Psoas muscle (tissue), 7 donors: ENCODE measurements at regions not wholly inside any gene's neighbourhood (a gene's known extent, or its start where the extent isn't known, plus 50 kb on each side); places are given as distances from the start of the nearest gene placed in this dataset.

Source experiments
- ATAC-seq, 4 donors: fragments of 200-7000 bp; cut with Tn5 transposase; one replicate each; pipeline ENCODE4 v1.9.1; 2020; ENCODE audit warnings: moderate library complexity in 3 of 4, mild to moderate bottlenecking in 2 of 4
- DNase-seq, 2 donors: peaks; one replicate each; pipeline ENCODE4 v3.0.0-alpha.2; 2020
- H3K27ac ChIP-seq: fragments of 200-600 bp; one replicate; pipeline ENCODE4 v1.8.0; 2022
- H3K27me3 ChIP-seq, 3 donors: fragments of 200-600 bp in 1 of 3; one replicate each; pipeline versions ENCODE4 v1.6.1 to v1.8.0; 2013 to 2022; ENCODE audit warnings: low read length in 2 of 3, mild to moderate bottlenecking in 2 of 3, moderate library complexity in 1 of 3; ENCODE audit not compliant: insufficient read depth in 3 of 3
- H3K36me3 ChIP-seq, 2 donors: fragments of 200-600 bp in 1 of 2; one replicate each; pipeline versions ENCODE4 v1.6.1 to v1.8.0; 2013 to 2022; ENCODE audit warnings: low read depth in 1 of 2, mild to moderate bottlenecking in 1 of 2, moderate library complexity in 1 of 2; ENCODE audit not compliant: insufficient read depth in 1 of 2
- H3K4me1 ChIP-seq: fragments of 200-600 bp; one replicate; pipeline ENCODE4 v1.8.0; 2022
- H3K4me3 ChIP-seq: fragments of 200-600 bp; one replicate; pipeline ENCODE4 v1.8.0; 2022; ENCODE audit warnings: mild to moderate bottlenecking
- H3K9me3 ChIP-seq: fragments of 200-600 bp; one replicate; pipeline ENCODE4 v1.8.0; 2022
- WGBS, 3 donors: extraction: QIAGEN DNeasy Blood & Tissue Kit; methylation state at CpG; one replicate each; pipeline versions ENCODE4 v1.1.6 to v1.1.7; 2013; 5-methylcytosine and 5-hydroxymethylcytosine counted together
- intact Hi-C, 2 donors: fragments of 100-400 bp; cut with DNase I; formaldehyde crosslinking; loops; one replicate each; pipeline versions ENCODE4 v1.11.0 to v1.14.2; 2022
- TF ChIP-seq, protein P1 (sequence below): fragments of 200-600 bp; IDR thresholded peaks from one replicate; pipeline ENCODE4 v1.8.0; 2022; ENCODE audit warnings: antibody characterized with exemption
- donor health status: healthy with polysubstance abuse.
- donor health status: DM: no; HTN: no; CAD: no; lungs with moderate emphysema.
- donor health status: Bipolar disorder and iron deficiency.
- donor health status: healthy.
- donor health status: DM: yes; HTN: yes; CAD: no.
- donor health status: DM: no; HTN: no; CAD: no.
- donor health status: DM: yes; HTN: yes; CAD: no.

DNA sequence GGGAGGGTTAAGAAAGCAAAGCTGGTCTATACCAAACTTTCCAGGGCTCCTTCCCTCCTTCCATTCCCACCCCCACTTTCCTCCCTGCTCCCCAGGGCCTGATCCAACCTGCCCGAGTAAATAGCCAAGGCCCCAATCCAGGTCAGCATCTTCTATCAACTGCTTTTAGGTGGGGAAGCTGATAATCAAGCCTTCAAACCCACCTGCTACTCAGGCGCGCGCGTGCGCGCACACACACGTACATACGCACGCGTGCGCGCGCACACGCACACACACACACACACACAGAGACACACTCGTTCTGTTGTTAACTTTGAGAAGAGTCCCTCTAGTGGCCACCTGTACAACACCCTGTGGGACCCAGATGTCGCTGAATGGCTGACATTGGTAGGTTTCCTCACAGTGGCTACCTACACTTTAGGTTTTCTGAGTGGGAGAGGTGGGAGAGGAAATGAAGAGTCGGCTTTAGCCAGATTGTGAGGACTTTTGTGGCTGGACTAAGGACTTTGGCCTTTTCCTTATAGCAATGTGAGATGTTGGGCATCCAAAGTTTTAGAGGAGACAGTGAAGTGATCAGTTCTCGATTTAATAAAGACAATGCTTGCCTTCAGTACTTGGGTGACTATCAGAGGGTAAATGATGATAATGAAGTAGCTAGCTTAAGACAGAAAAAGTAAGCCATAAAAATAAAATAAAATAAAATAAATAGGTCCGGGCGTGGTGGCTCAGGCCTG, 179.9 kb upstream of the C2CD4B start:
- ATAC-seq, result no peak
- Histone ChIP-seq H3K9me3 (peaks cover 6% of the 10 kb centered on the region), H3K4me1 (no peaks in the 10 kb centered on the region), H3K36me3 (no peaks in the 10 kb centered on the region), H3K27me3 (no peaks in the 10 kb centered on the region), H3K27ac (no peak overlapping the region), H3K4me3 (no peak overlapping the region)
- 44 to 64% (median 55%) methylated on average over 21 of the region's 21 CpGs for WGBS, 3 donors
- intact Hi-C loops, result no loop called here
- TF ChIP-seq, protein P1, sequence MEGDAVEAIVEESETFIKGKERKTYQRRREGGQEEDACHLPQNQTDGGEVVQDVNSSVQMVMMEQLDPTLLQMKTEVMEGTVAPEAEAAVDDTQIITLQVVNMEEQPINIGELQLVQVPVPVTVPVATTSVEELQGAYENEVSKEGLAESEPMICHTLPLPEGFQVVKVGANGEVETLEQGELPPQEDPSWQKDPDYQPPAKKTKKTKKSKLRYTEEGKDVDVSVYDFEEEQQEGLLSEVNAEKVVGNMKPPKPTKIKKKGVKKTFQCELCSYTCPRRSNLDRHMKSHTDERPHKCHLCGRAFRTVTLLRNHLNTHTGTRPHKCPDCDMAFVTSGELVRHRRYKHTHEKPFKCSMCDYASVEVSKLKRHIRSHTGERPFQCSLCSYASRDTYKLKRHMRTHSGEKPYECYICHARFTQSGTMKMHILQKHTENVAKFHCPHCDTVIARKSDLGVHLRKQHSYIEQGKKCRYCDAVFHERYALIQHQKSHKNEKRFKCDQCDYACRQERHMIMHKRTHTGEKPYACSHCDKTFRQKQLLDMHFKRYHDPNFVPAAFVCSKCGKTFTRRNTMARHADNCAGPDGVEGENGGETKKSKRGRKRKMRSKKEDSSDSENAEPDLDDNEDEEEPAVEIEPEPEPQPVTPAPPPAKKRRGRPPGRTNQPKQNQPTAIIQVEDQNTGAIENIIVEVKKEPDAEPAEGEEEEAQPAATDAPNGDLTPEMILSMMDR, result peak; percentile 38
- DNase-seq, result no peak

DNA sequence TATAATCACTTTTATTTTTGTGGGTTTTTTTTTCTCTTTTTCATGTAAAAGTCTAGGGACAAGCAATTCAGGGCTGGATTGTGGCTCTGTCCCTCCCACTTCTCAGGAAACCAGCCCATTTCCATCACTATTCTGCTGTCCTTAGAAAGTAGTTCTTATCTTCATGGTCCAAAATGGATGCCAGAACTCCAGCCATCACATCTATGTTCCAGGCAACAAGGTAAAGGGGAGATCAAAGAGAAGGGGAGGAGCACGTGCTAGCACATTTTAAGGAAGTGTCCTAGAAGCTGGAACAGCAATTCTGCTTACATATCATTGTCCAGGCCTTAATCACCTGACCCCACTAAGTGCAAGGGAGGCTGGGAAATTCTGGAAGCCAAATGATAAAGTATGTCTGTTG, 181.1 kb upstream of the C2CD4B start:
- Histone ChIP-seq H3K36me3 (no peaks in the 10 kb centered on the region), H3K4me1 (no peaks in the 10 kb centered on the region), H3K27ac (no peak overlapping the region), H3K9me3 (peaks cover 6% of the 10 kb centered on the region), H3K4me3 (no peak overlapping the region), H3K27me3 (no peaks in the 10 kb centered on the region)
- ATAC-seq, result no peak
- intact Hi-C loops, result no loop called here
- TF ChIP-seq, protein P1, result no peak
- WGBS, 3 donors, result 76 to 83% (median 78%) methylated on average over 1 of the region's 1 CpG
- no peak for DNase-seq

DNA sequence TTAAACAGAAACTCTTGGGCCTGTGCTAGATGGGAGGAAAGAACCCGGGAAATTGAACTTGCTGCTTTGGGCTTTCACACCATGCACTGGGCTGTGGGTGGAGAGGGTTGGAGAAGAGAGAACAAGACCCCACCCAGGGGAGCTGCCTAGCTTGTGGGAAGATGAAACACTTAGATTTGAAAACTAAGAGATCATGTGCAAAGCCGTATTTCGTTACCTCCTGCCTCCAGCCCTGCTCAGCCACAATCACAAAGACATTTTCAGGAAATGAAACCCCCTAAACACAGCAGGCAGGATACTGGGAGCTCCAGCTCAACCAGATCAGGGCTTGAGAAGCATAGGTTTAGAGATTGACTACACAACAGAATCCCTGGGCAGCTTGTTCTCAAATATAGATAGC, 183.0 kb upstream of the C2CD4B start:
- no peak for ATAC-seq
- Histone ChIP-seq H3K4me3 (no peak overlapping the region), H3K9me3 (peaks cover 6% of the 10 kb centered on the region), H3K27me3 (no peaks in the 10 kb centered on the region), H3K4me1 (no peaks in the 10 kb centered on the region), H3K36me3 (no peaks in the 10 kb centered on the region), H3K27ac (no peak overlapping the region)
- TF ChIP-seq, protein P1, result no peak
- intact Hi-C loops, result no loop called here
- DNase-seq, result no peak
- 79 to 90% (median 87%) methylated on average over 3 of the region's 3 CpGs for WGBS, 3 donors

DNA sequence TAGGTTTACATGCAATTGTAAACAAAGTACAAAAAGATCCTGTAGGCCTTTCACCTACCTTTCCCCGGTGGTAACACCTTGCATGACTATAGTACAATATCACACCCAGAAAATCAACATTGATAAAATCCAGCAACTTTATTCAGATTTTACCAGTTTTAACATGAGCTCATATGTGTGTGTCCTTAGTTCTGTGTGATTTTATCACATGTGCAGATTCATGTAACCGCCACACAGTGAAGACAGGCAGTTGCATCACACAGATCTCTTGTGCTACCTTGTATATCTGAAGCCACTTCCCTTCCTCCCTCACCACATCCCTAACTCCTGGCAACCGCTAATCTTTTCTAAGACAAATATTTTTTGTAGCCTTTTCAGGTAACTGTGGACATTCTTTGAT, 183.5 kb upstream of the C2CD4B start:
- DNase-seq (no peak), ATAC-seq (no peak)
- intact Hi-C loops, result no loop called here
- Histone ChIP-seq H3K27me3 (no peaks in the 10 kb centered on the region), H3K36me3 (no peaks in the 10 kb centered on the region), H3K9me3 (peaks cover 6% of the 10 kb centered on the region), H3K27ac (no peak overlapping the region), H3K4me3 (no peak overlapping the region), H3K4me1 (no peaks in the 10 kb centered on the region)
- 94% methylated on average over 3 of the region's 3 CpGs for WGBS, 3 donors
- TF ChIP-seq, protein P1, result no peak

DNA sequence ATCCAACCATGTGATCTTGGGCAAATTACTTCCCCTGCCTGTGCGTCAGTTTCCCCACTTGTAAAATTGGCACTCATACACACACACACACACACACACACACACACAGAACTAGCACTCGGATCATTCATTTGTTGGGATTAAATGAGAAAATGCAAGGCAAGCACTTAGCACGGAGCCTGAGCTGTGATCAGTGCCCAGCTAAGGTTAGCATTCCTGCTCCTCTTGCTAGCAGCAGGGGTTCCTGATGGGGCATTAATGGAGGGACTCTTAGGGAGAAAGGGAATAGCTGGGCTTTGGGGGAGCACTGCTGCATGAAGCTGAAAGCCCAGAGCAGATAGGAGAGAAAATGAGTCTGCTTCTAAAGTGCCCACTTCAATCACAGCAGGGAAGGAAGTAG, 187.7 kb upstream of the C2CD4B start:
- Histone ChIP-seq H3K27ac (no peak overlapping the region), H3K9me3 (no peaks in the 10 kb centered on the region), H3K27me3 (no peaks in the 10 kb centered on the region), H3K4me3 (no peak overlapping the region), H3K4me1 (no peaks in the 10 kb centered on the region), H3K36me3 (no peaks in the 10 kb centered on the region)
- DNase-seq, result no peak
- intact Hi-C loops, result no loop called here
- no peak for ATAC-seq
- WGBS, 3 donors, result 77 to 85% (median 82%) methylated on average over 3 of the region's 3 CpGs
- TF ChIP-seq, protein P1, result no peak
